IMR-90 (cell line): ENCODE measurements at regions not wholly inside any gene's neighbourhood (a gene's known extent, or its start where the extent isn't known, plus 50 kb on each side); places are given as distances from the start of the nearest gene placed in this dataset.
"Not testable (repeated sequence)": the region's sequence is repeated elsewhere in the genome, so short reads cannot be mapped to it uniquely, and the experiment has no call there.

Experiments
- ATAC-seq: fragments of 200-7000 bp; cut with Tn5 transposase; 2 replicates; pipeline ENCODE4 v1.9.1; 2020; ENCODE audit warnings: low read depth, mild to moderate bottlenecking, moderate library complexity
- BruUV-seq: library from RNA; stranded (reverse); fragments of 400-500 nt; replicated peaks from 2 replicates; lab custom pipeline; 2021; lab: Mats Ljungman, UMichigan
- CTCF ChIA-PET: fragments of 300-600 bp; formaldehyde crosslinking; extraction: SDS; loops from one replicate; lab custom pipeline; 2021; ENCODE audit warnings: antibody characterized with exemption; lab: Yijun Ruan, JAX
- POLR2A ChIA-PET: fragments of 300-600 bp; sonication (Branson Sonifier 250); formaldehyde crosslinking; loops from one replicate; lab custom pipeline; 2022; ENCODE audit warnings: antibody characterized with exemption; ENCODE audit not compliant: unreplicated experiment; lab: Charles Lee
- DNase-seq: peaks from one replicate; pipeline ENCODE4 v3.0.0; 2013
- H2AFZ ChIP-seq: replicated peaks from 2 replicates; pipeline ENCODE3; 2013; ENCODE audit warnings: low read length, mild to moderate bottlenecking; ENCODE audit not compliant: poor library complexity
- H2AK5ac ChIP-seq: 2 replicates; pipeline ENCODE4 v1.6.1; 2013; ENCODE audit warnings: low read depth, low read length, inconsistent platforms
- H2AK9ac ChIP-seq: replicated peaks from 2 replicates; pipeline ENCODE3; 2013; ENCODE audit warnings: mild to moderate bottlenecking, low read depth, low read length, moderate library complexity; ENCODE audit not compliant: poor library complexity
- H2BK120ac ChIP-seq: 2 replicates; pipeline ENCODE4 v1.6.1; 2013; ENCODE audit warnings: low read depth, low read length, inconsistent platforms
- H2BK15ac ChIP-seq: 3 replicates; pipeline ENCODE4 v1.6.1; 2013; ENCODE audit warnings: low read depth, low read length, inconsistent platforms
- H2BK20ac ChIP-seq: 2 replicates; pipeline ENCODE4 v1.6.1; 2013; ENCODE audit warnings: low read depth, mild to moderate bottlenecking, inconsistent platforms, low read length, moderate library complexity
- H2BK5ac ChIP-seq: 2 replicates; pipeline ENCODE4 v1.6.1; 2013; ENCODE audit warnings: mild to moderate bottlenecking, low read depth, low read length, inconsistent platforms; ENCODE audit not compliant: poor library complexity, severe bottlenecking
- H3K14ac ChIP-seq: replicated peaks from 2 replicates; pipeline ENCODE4 v1.6.1; 2013; ENCODE audit warnings: low read depth, low read length, inconsistent platforms
- H3K18ac ChIP-seq: 2 replicates; pipeline ENCODE4 v1.6.1; 2013; ENCODE audit warnings: low read depth, low read length, control low read depth
- H3K23ac ChIP-seq: 2 replicates; pipeline ENCODE4 v1.6.1; 2013; ENCODE audit warnings: low read depth, low read length, inconsistent platforms
- H3K27ac ChIP-seq: 2 replicates; pipeline ENCODE4 v1.5.1; 2013; ENCODE audit warnings: mild to moderate bottlenecking, control low read depth, low read length; ENCODE audit not compliant: insufficient read depth
- H3K27me3 ChIP-seq: 2 replicates; pipeline ENCODE4 v1.6.1; 2013; ENCODE audit warnings: low read length; ENCODE audit not compliant: control insufficient read depth, insufficient read depth
- H3K36me3 ChIP-seq: 2 replicates; pipeline ENCODE4 v1.6.1; 2013; ENCODE audit warnings: low read length, mixed read lengths; ENCODE audit not compliant: control insufficient read depth, insufficient read depth
- H3K4ac ChIP-seq: 2 replicates; pipeline ENCODE4 v1.6.1; 2013; ENCODE audit warnings: low read depth, low read length, inconsistent platforms
- H3K4me1 ChIP-seq: 2 replicates; pipeline ENCODE4 v1.6.1; 2013; ENCODE audit warnings: low read length, mixed read lengths; ENCODE audit not compliant: control insufficient read depth, insufficient read depth
- H3K4me2 ChIP-seq: 2 replicates; pipeline ENCODE4 v1.6.1; 2013; ENCODE audit warnings: low read depth, mild to moderate bottlenecking, control low read depth, low read length, moderate library complexity
- H3K4me3 ChIP-seq: 2 replicates; pipeline ENCODE4 v1.5.1; 2013; ENCODE audit warnings: low read depth, mild to moderate bottlenecking, control low read depth, low read length, moderate library complexity; ENCODE audit not compliant: insufficient read depth
- H3K56ac ChIP-seq: 2 replicates; pipeline ENCODE4 v1.6.1; 2013; ENCODE audit warnings: low read length, inconsistent platforms; ENCODE audit not compliant: insufficient read depth; ENCODE audit errors: extremely low read depth
- H3K79me1 ChIP-seq, 2 experiments: 2 replicates each; pipeline ENCODE4 v1.6.1; 2013; ENCODE audit warnings: low read length in 2 of 2, inconsistent platforms in 1 of 2, low read depth in 1 of 2
- H3K9ac ChIP-seq: 2 replicates; pipeline ENCODE4 v1.6.1; 2013; ENCODE audit warnings: low read depth, low read length, control low read depth
- H3K9me1 ChIP-seq: 2 replicates; pipeline ENCODE4 v1.6.1; 2013; ENCODE audit warnings: low read length, inconsistent platforms; ENCODE audit not compliant: insufficient read depth
- H3K9me3 ChIP-seq: 2 replicates; pipeline ENCODE4 v1.6.1; 2013; ENCODE audit warnings: low read length; ENCODE audit not compliant: control insufficient read depth, insufficient read depth
- H4K20me1 ChIP-seq: 2 replicates; pipeline ENCODE4 v1.6.1; 2013; ENCODE audit warnings: low read length, inconsistent platforms; ENCODE audit not compliant: insufficient read depth
- H4K5ac ChIP-seq: 2 replicates; pipeline ENCODE4 v1.6.1; 2013; ENCODE audit warnings: mild to moderate bottlenecking, low read depth, low read length, control low read depth
- H4K8ac ChIP-seq, 2 experiments: 2 replicates each; pipeline ENCODE4 v1.6.1; 2013; ENCODE audit warnings: low read depth in 2 of 2, low read length in 2 of 2, control low read depth in 1 of 2, inconsistent platforms in 1 of 2
- H4K91ac ChIP-seq: 2 replicates; pipeline ENCODE4 v1.6.1; 2013; ENCODE audit warnings: low read depth, low read length, inconsistent platforms; ENCODE audit not compliant: insufficient read depth
- WGBS, 2 experiments: methylation state at CpG; one replicate each; pipeline versions ENCODE4 v1.1.5 to v1.1.7; 2013; ENCODE audit warnings: missing lambda C conversion rate in 2 of 2; ENCODE audit not compliant: insufficient read length in 1 of 2; ENCODE audit errors: extremely low coverage in 2 of 2; 5-methylcytosine and 5-hydroxymethylcytosine counted together
- dilution Hi-C: fragments of 300-500 bp; cut with HindIII; formaldehyde crosslinking; loops from one replicate; pipeline ENCODE4 v1.14.3; 2018; ENCODE audit warnings: low sequenced_read_pairs; ENCODE audit not compliant: unreplicated experiment
- in situ Hi-C: fragments of 300-500 bp; cut with MboI; formaldehyde crosslinking; loops from 3 replicates; pipeline ENCODE4 v1.14.3; 2019; ENCODE audit warnings: low sequenced_read_pairs, inconsistent platforms, mixed read lengths
- intact Hi-C: fragments of 100-400 bp; cut with micrococcal nuclease; formaldehyde crosslinking; loops from 2 replicates; pipeline ENCODE4 v1.10.0; 2022

DNA sequence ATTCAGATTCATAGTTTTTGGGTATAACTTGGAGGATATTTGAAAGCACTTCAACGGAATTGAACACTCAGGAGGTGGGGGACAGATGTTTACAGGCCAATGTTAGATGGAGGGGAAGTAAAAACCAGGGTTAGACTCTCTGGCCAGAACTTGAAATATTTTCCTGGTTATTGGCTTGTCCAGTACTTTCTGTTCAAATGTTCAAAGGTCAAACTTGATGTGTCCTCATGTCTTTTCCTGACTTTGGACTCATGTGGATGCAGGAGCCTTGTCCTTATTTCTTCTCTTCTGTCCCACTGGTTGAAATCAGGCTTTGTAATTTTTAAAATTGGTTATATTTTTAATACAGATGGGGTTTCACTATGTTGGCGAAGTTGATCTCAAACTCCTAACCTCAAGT is 2148.5 kb upstream of the RAG2 start:
- no CpG with 5 or more reads among the region's 2 CpGs for WGBS, 2 experiments
- dilution Hi-C loops, H4K20me1 ChIP-seq, H3K9ac ChIP-seq, H3K4ac ChIP-seq, in situ Hi-C loops, ATAC-seq, H3K27me3 ChIP-seq, intact Hi-C loops, H4K91ac ChIP-seq, H3K9me1 ChIP-seq, H3K4me2 ChIP-seq, H3K4me3 ChIP-seq, POLR2A ChIA-PET, H3K9me3 ChIP-seq, H3K18ac ChIP-seq, BruUV-seq, H3K56ac ChIP-seq, H3K14ac ChIP-seq, H4K5ac ChIP-seq, H2AFZ ChIP-seq, H3K23ac ChIP-seq, H2AK9ac ChIP-seq, H4K8ac ChIP-seq, H2BK5ac ChIP-seq, H2BK120ac ChIP-seq, CTCF ChIA-PET, H3K36me3 ChIP-seq, H3K79me1 ChIP-seq, H2AK5ac ChIP-seq, H2BK20ac ChIP-seq, H3K27ac ChIP-seq, DNase-seq, H2BK15ac ChIP-seq, H3K4me1 ChIP-seq: not testable (repeated sequence)
